Lung microvascular endothelial cell (primary cell): ENCODE measurements at regions not wholly inside any gene's neighbourhood (a gene's known extent, or its start where the extent isn't known, plus 50 kb on each side); places are given as distances from the start of the nearest gene placed in this dataset.
"Not testable (repeated sequence)": the region's sequence is repeated elsewhere in the genome, so short reads cannot be mapped to it uniquely, and the experiment has no call there.

Experiments
- DNase-seq, 2 donors: peaks; one replicate each; pipeline versions ENCODE4 v3.0.0 to v3.0.0-alpha.2; 2010; ENCODE audit warnings: low read depth in 2 of 2

GRCh38 chr3:25945836-25946235 is 155.9 kb downstream of the OXSM start:
- DNase-seq = no peak

- DNase-seq = no peak
Measured at GRCh38 chr3:25952133-25952532, 162.2 kb downstream of the OXSM start.

GRCh38 chr3:25957026-25957425 is 167.1 kb downstream of the OXSM start:
- no peak for DNase-seq

GRCh38 chr3:25960776-25961175 is 170.9 kb downstream of the OXSM start:
- no peak for DNase-seq

GRCh38 chr3:25962255-25962654 is 172.4 kb downstream of the OXSM start:
- no peak for DNase-seq

DNA sequence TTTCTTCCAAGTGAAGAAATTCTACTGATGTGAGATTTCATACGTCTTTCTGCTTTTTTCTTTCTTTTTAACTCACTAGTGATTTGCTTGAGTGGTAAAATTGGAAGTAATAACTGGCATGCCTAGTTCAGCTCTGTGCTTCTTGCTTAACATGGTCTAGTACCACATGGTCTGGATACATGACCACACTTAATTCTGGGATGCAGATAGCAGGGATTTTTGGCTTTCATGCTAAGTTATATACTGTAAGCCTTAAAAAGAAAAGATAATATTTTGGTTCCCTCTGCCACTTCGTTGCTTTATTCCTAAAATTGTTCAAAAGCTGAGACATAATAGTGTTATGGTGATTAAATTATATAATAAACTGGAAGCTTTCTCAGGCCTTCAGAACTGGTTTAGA is 174.3 kb downstream of the OXSM start:
- no peak for DNase-seq

DNA sequence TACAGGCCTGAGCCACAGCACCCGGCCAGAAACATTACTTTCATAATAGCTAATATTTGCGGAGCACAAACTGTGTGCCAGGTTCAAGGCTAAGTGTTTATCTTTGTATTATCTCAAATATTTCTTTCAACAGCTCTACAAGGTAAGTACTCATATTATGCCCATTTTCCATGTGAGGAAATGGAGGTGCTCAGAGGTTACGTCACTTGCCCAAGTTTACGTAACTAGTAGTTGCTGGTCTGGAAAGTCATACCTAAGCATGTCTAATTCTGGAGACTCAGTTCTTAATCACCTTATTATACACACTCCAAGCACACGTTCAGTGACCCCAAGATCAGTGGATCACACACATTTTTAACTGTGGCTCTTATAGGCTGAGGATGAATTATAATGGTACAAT is 177.5 kb downstream of the OXSM start:
- no peak for DNase-seq

GRCh38 chr3:25971736-25972135 is 181.8 kb downstream of the OXSM start:
- no peak for DNase-seq

GRCh38 chr3:25973122-25973521 is 183.2 kb downstream of the OXSM start:
- DNase-seq = no peak

DNA sequence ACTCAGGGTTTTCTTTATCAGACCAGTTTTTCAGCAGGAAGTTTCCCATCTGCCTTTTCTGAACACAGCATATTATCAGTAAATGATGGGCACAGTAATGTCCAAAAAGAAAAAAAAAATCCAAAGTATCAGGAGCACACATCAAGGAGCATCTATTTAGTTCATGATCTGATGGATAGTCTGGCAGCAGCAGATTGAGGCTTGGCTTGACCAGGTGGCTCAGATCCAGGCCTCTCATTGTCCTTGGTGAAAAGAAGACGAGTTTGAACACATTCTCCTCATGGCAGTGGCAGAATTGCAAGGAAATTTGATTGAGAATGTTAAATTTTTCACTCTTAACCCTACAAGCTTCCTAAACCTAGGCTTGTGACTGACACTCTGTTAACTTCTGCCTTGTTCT is 192.9 kb downstream of the OXSM start:
- DNase-seq = no peak

GRCh38 chr3:25985621-25986020 is 195.7 kb downstream of the OXSM start:
- DNase-seq = no peak

DNA sequence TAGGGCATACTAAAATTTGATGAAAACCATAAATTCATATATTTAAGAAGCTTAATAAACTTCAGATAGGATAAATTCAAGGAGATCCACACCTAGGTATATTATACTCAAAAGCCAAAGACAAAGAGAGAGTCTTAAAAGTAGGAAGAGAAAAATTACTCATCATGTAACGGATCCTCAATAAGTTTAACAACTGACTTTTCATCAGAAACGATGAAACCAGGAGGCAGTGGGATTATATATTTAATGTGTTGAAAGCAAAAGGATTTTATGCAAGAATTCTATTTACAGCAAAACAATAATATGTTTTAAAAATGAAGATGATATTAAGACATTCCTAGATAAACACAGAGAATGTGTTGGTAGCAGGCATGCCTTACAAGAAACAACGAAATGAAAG is 202.7 kb downstream of the OXSM start:
- DNase-seq = no peak

GRCh38 chr3:26004172-26004571 is 214.3 kb downstream of the OXSM start:
- no peak for DNase-seq

GRCh38 chr3:26011276-26011675 is 221.4 kb downstream of the OXSM start:
- DNase-seq = no peak

- DNase-seq = no peak
Measured at GRCh38 chr3:26012241-26012745, 222.4 kb downstream of the OXSM start.

- DNase-seq = no peak
Measured at GRCh38 chr3:26015752-26016151, 225.9 kb downstream of the OXSM start.

DNA sequence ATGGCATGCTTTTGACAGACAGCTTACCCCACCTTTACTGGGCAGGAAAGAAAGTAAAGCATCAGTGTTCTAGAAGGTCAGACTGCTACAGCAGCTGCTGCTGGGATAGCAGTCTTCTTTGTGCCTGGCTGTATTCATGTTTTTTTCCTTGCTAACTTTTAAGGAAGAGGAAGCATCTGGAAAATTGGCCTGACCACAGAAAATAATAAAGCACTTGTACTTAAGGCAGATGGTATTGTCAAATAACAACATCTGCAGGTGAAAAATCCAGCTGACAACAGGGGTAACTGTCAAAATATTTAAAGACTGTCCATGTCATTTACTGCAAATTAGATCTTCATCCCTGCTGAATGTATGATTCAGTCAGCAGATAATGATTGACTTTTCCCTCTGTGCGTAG is 229.0 kb downstream of the OXSM start:
- DNase-seq = no peak

- not testable (repeated sequence) for DNase-seq
Measured at GRCh38 chr3:26024206-26024605, 234.3 kb downstream of the OXSM start.

GRCh38 chr3:26029321-26029720 is 239.4 kb downstream of the OXSM start:
- DNase-seq = no peak

- DNase-seq = not testable (repeated sequence)
Measured at GRCh38 chr3:26042126-26042525, 252.2 kb downstream of the OXSM start.

GRCh38 chr3:26049951-26050350 is 260.1 kb downstream of the OXSM start:
- DNase-seq = no peak

DNA sequence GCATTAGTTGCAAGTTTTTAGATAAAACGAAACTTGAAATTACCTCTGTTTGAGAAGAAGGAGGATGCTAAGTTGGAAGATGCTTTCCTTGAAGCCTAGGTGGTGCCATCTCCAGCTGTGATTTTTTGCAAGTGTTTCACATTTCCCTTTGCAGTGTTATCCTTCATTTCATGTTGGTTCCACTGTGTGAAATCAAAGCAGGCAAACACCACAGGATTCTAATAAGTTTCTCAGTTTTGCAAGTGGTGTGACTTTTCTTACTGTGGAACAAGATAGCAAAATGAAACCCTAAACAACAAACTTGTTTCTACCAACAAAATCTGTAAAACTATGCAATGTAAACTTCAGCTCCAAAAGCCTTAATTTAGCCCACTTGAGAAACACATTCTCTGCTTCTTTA is 260.9 kb downstream of the OXSM start:
- no peak for DNase-seq

- DNase-seq = no peak
Measured at GRCh38 chr3:26058901-26059321, 269.0 kb downstream of the OXSM start.

DNA sequence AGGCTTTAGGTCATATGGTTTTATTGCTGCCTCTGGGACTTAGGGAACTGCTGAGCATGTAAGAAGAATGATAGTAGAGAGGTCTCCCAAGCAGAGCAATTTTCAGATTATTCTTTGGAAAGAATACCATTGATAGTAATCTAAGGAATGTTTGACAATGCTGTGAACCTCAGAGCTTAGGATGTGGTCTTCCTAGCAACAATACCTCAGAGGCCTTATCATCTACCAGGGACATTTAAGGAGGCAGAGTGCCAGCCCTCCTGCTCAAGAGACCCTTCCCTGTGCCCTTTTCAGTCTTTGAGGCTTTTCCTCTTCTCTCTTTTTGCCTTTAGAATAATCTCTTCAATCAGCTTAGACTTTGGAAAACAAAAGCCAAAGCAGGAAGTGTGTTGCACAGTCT is 272.1 kb downstream of the OXSM start:
- DNase-seq = no peak
